CD4-positive, alpha-beta memory T cell (primary cell): ENCODE measurements at regions not wholly inside any gene's neighbourhood (a gene's known extent, or its start where the extent isn't known, plus 50 kb on each side); places are given as distances from the start of the nearest gene placed in this dataset.
"Not testable (repeated sequence)": the region's sequence is repeated elsewhere in the genome, so short reads cannot be mapped to it uniquely, and the experiment has no call there.

Experiments used
- CTCF ChIA-PET: fragments of 350-600 bp; sonication (Branson Sonifier 250); formaldehyde crosslinking; loops from one replicate; lab custom pipeline; 2021; ENCODE audit warnings: inconsistent platforms; ENCODE audit not compliant: partially characterized antibody; lab: Charles Lee
- POLR2A ChIA-PET: fragments of 350-600 bp; sonication (Branson Sonifier 250); formaldehyde crosslinking; loops from one replicate; lab custom pipeline; 2021; ENCODE audit not compliant: partially characterized antibody; lab: Charles Lee
- DNase-seq, 5 donors: peaks; one replicate each; pipeline versions ENCODE4 v3.0.0 to v3.0.0-alpha.2; 2020 to 2022; ENCODE audit warnings: mixed read lengths in 1 of 5
- H3K27ac ChIP-seq: one replicate; pipeline ENCODE4 v1.7.0; 2013; ENCODE audit warnings: low read depth, low read length
- H3K27me3 ChIP-seq: 2 replicates; pipeline ENCODE4 v1.7.0; 2013; ENCODE audit warnings: mild to moderate bottlenecking, low read length, moderate library complexity; ENCODE audit not compliant: insufficient read depth
- H3K36me3 ChIP-seq: 2 replicates; pipeline ENCODE4 v1.7.0; 2013; ENCODE audit warnings: mild to moderate bottlenecking, low read length, moderate library complexity; ENCODE audit not compliant: insufficient read depth
- H3K4me1 ChIP-seq: 2 replicates; pipeline ENCODE4 v1.7.0; 2013; ENCODE audit warnings: mild to moderate bottlenecking, low read length, moderate library complexity; ENCODE audit not compliant: insufficient read depth
- H3K4me3 ChIP-seq, 2 donors: one replicate each; pipeline ENCODE4 v1.7.0; 2013; ENCODE audit warnings: low read length in 2 of 2, mild to moderate bottlenecking in 1 of 2
- H3K9me3 ChIP-seq, 2 donors: one replicate each; pipeline ENCODE4 v1.7.0; 2013; ENCODE audit warnings: low read length in 2 of 2, control low read depth in 1 of 2; ENCODE audit not compliant: control insufficient read depth in 1 of 2
- H3K27ac Mint-ChIP-seq, 7 donors: one replicate each; pipeline ENCODE4 v1.8.0; 2020 to 2021; ENCODE audit warnings: mixed read lengths in 7 of 7, mild to moderate bottlenecking in 6 of 7, inconsistent platforms in 3 of 7, moderate library complexity in 3 of 7
- H3K27me3 Mint-ChIP-seq, 2 donors: one replicate each; pipeline ENCODE4 v1.8.0; 2020 to 2021; ENCODE audit warnings: mixed read lengths in 2 of 2
- H3K36me3 Mint-ChIP-seq, 2 donors: one replicate each; pipeline ENCODE4 v1.8.0; 2020 to 2021; ENCODE audit warnings: mixed read lengths in 2 of 2, inconsistent platforms in 1 of 2, mild to moderate bottlenecking in 1 of 2
- H3K4me1 Mint-ChIP-seq, 4 donors: one replicate each; pipeline ENCODE4 v1.8.0; 2020 to 2021; ENCODE audit warnings: mixed read lengths in 4 of 4, mild to moderate bottlenecking in 1 of 4
- H3K4me3 Mint-ChIP-seq, 8 donors: one replicate each; pipeline ENCODE4 v1.8.0; 2020 to 2021; ENCODE audit warnings: mixed read lengths in 8 of 8, mild to moderate bottlenecking in 7 of 8, moderate library complexity in 6 of 8, inconsistent platforms in 3 of 8
- H3K9me3 Mint-ChIP-seq, 8 donors: one replicate each; pipeline ENCODE4 v1.8.0; 2020 to 2021; ENCODE audit warnings: mixed read lengths in 8 of 8, mild to moderate bottlenecking in 5 of 8, inconsistent platforms in 3 of 8, moderate library complexity in 1 of 8
- intact Hi-C: fragments of 100-400 bp; cut with micrococcal nuclease; formaldehyde crosslinking; loops from one replicate; pipeline ENCODE4 v1.15.1; 2023

DNA sequence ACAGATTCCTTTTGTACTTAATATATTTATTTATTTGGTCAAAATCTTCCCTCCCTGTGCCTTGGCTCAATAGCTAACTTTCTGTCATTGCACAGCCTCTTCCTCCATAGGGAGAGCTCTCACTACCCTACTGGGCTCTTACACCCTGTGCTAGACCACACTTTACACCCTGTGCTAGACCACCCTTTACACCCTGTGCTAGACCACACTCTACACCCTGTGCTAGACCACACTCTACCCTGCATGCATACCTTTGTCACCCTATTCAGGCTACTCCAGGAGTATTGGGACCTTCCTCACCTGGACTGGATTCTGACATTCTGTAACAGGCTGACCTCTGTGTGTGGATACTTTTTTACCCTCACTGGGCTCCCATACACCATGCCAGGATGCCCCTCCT is 298.5 kb upstream of the TPK1 start:
- ChIA-PET POLR2A (no interaction called here), CTCF (no interaction called here)
- intact Hi-C loops = no loop called here
- Mint-ChIP-seq H3K27me3 (peaks cover 1 to 3% of the 10 kb centered on the region in 2 donors), H3K27ac (no peak overlapping the region), H3K36me3 (no peaks in the 10 kb centered on the region), H3K4me1 (no peaks in the 10 kb centered on the region), H3K4me3 (no peak overlapping the region), H3K9me3 (peaks cover 0 to 6% (median 0%) of the 10 kb centered on the region in 8 donors)
- Histone ChIP-seq H3K4me1 (no peaks in the 10 kb centered on the region), H3K4me3 (no peak overlapping the region), H3K9me3 (no peaks in the 10 kb centered on the region), H3K36me3 (no peaks in the 10 kb centered on the region), H3K27ac (no peak overlapping the region), H3K27me3 (no peaks in the 10 kb centered on the region)
- no peak for DNase-seq

DNA sequence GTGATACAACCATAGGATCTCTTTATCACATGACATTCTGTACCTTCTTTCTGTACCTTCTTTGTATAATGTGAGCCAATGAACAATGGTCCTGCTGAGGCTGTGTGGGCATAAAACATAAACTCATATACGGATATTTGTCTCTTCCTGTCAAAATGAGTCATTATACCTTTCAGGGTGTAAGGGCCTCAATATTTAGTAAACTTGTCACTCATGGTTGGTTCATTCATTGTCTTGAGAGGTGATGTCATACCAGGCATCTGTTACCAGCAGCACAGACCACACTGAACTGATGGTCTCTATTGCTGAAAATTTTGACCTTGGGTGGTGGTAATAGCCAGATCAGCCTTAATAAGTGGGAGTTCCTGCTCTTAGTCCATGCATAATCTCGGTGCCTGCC is 287.6 kb upstream of the TPK1 start:
- ChIA-PET CTCF (no interaction called here), POLR2A (no interaction called here)
- Mint-ChIP-seq H3K4me3 (no peak overlapping the region), H3K27me3 (peaks cover 4% of the 10 kb centered on the region in 2 donors), H3K9me3 (no peaks in the 10 kb centered on the region), H3K27ac (no peak overlapping the region), H3K36me3 (no peaks in the 10 kb centered on the region), H3K4me1 (no peaks in the 10 kb centered on the region)
- H3K27me3 ChIP-seq = no peaks in the 10 kb centered on the region
- intact Hi-C loops = no loop called here
- no peaks in the 10 kb centered on the region for H3K36me3 ChIP-seq
- H3K27ac ChIP-seq = no peak overlapping the region
- H3K4me1 ChIP-seq = no peaks in the 10 kb centered on the region
- H3K4me3 ChIP-seq = no peak overlapping the region
- no peak for DNase-seq
- H3K9me3 ChIP-seq = no peaks in the 10 kb centered on the region

DNA sequence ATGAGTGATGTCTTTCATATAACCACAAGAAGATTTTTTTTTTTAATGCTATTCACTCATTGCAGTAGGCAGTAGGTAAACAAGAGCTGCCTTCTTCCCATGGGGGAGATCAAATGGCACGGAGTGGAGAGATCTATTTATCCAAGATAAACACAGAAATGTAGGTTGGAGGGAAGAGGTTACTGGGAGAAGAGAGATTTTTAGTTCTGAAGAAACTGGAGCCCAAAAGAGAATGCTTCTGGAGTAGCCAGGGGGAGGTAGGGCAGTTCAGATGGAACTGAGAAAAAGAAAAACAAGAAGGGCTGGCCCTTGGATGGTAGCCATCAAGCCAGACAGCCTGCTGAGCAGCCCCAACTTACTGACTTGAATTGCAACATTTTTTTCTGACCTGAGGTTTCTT is 270.1 kb upstream of the TPK1 start:
- intact Hi-C loops = no loop called here
- H3K4me1 Mint-ChIP-seq = no peaks in the 10 kb centered on the region
- ChIA-PET POLR2A (no interaction called here), CTCF (no interaction called here)
- no peak overlapping the region for H3K27ac ChIP-seq
- H3K9me3 Mint-ChIP-seq = peaks cover 0 to 3% (median 0%) of the 10 kb centered on the region in 8 donors
- H3K4me3 ChIP-seq = no peak overlapping the region
- no peaks in the 10 kb centered on the region for H3K4me1 ChIP-seq
- no peaks in the 10 kb centered on the region for H3K27me3 ChIP-seq
- no peaks in the 10 kb centered on the region for H3K36me3 ChIP-seq
- no peaks in the 10 kb centered on the region for H3K36me3 Mint-ChIP-seq
- H3K27ac Mint-ChIP-seq = no peak overlapping the region
- no peaks in the 10 kb centered on the region for H3K9me3 ChIP-seq
- DNase-seq = no peak
- peaks cover 1 to 4% of the 10 kb centered on the region in 2 donors for H3K27me3 Mint-ChIP-seq
- no peak overlapping the region for H3K4me3 Mint-ChIP-seq

DNA sequence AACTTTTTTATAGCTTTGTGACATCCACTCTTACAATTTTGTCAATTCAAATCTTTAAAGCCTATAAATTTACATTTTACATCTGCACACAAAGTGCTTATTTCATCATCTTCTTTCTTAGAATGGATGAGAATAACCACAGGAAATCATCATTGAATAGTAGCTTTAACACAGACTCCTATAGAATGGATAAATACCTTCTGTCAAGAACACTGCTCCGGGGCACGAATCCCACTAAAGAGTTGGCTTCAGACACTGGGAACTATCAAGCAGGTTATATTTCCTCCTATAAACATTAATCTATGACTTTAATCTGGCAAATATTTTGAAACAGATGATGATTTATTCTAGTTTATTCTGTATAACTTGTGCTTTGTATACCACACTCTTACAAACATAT is 269.7 kb upstream of the TPK1 start:
- no peaks in the 10 kb centered on the region for H3K4me1 ChIP-seq
- Mint-ChIP-seq H3K36me3 (no peaks in the 10 kb centered on the region), H3K9me3 (peaks cover 0 to 3% (median 0%) of the 10 kb centered on the region in 8 donors), H3K27me3 (peaks cover 1 to 4% of the 10 kb centered on the region in 2 donors), H3K4me1 (no peaks in the 10 kb centered on the region), H3K4me3 (no peak overlapping the region), H3K27ac (no peak overlapping the region)
- DNase-seq = no peak
- intact Hi-C loops = no loop called here
- H3K27me3 ChIP-seq = no peaks in the 10 kb centered on the region
- POLR2A ChIA-PET = no interaction called here
- CTCF ChIA-PET = no interaction called here
- H3K9me3 ChIP-seq = no peaks in the 10 kb centered on the region
- H3K36me3 ChIP-seq = no peaks in the 10 kb centered on the region
- H3K27ac ChIP-seq = no peak overlapping the region
- H3K4me3 ChIP-seq = no peak overlapping the region

DNA sequence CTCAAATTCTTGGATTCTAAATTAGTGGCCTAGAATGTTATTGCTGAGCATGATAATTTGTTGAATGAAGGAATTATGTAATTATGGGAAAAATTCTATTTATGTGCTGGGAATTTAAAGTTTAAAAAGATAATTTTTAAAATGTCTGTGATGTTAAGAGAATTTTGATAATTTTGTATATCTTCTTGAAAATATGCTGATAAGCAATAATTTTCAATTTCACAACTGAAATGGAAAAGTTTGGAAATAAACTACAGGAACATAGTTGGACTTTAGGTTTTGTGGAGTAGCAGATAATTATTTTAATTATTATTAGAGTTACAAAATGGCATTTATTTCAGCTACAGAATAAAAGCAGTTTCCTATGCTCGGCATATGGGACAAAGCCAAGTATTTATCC is 268.5 kb upstream of the TPK1 start:
- intact Hi-C loops = no loop called here
- Histone ChIP-seq H3K27ac (no peak overlapping the region), H3K36me3 (no peaks in the 10 kb centered on the region), H3K9me3 (no peaks in the 10 kb centered on the region), H3K27me3 (no peaks in the 10 kb centered on the region), H3K4me1 (no peaks in the 10 kb centered on the region), H3K4me3 (no peak overlapping the region)
- Mint-ChIP-seq H3K27me3 (peaks cover 1 to 3% of the 10 kb centered on the region in 2 donors), H3K36me3 (no peaks in the 10 kb centered on the region), H3K27ac (peak overlapping the region in 1 of 7 donors; percentile 2), H3K4me1 (no peaks in the 10 kb centered on the region), H3K4me3 (no peak overlapping the region), H3K9me3 (no peaks in the 10 kb centered on the region)
- ChIA-PET POLR2A (no interaction called here), CTCF (no interaction called here)
- DNase-seq = no peak

DNA sequence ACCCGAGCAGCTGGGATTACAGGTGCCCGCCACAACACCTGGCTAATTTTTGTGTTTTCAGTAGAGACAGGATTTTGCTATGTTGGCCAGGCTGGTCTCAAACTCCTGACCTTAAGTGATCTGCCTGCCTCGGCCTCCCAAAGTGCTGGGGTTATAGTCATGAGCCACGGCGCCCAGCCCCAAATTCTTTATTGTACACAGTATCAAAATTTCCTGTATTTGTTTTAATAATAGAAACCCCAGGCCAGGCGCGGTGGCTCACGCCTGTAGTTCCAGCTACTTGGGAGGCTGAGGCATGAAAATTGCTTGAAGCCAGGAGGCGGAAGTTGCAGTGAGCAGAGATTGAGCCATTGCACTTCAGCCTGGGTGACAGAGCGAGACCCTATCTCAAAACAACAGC is 266.3 kb upstream of the TPK1 start:
- H3K27ac ChIP-seq, CTCF ChIA-PET, H3K36me3 ChIP-seq, POLR2A ChIA-PET, H3K27ac Mint-ChIP-seq, H3K4me3 ChIP-seq, H3K27me3 Mint-ChIP-seq, H3K9me3 ChIP-seq, DNase-seq, H3K4me1 ChIP-seq, H3K9me3 Mint-ChIP-seq, H3K4me3 Mint-ChIP-seq, H3K4me1 Mint-ChIP-seq, H3K36me3 Mint-ChIP-seq, intact Hi-C loops, H3K27me3 ChIP-seq: not testable (repeated sequence)

DNA sequence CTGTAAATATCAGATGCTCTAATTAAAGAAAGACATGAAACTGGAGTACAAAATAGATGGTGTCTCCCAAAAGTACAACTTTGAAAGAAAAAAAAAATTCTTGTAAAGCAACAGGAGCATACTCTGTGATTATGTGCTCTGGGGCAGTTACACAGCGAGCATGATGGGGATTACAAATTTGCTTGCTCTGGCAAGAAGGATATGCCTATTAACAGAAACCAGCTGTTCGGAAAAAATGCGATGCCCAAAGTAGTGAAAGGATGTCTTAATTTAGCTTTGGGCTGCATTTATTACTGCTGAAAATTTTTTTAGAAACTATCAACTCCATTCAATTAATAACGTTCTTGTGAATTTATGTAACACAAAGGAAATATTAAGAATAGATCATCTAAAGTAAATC is 256.9 kb upstream of the TPK1 start:
- Mint-ChIP-seq H3K27ac (no peak overlapping the region), H3K27me3 (peaks cover 0 to 6% of the 10 kb centered on the region in 2 donors), H3K4me3 (no peak overlapping the region), H3K36me3 (no peaks in the 10 kb centered on the region), H3K4me1 (no peaks in the 10 kb centered on the region), H3K9me3 (no peaks in the 10 kb centered on the region)
- H3K27ac ChIP-seq = no peak overlapping the region
- no peak overlapping the region for H3K4me3 ChIP-seq
- no peak for DNase-seq
- no peaks in the 10 kb centered on the region for H3K4me1 ChIP-seq
- intact Hi-C loops = no loop called here
- CTCF ChIA-PET = no interaction called here
- POLR2A ChIA-PET = no interaction called here
- H3K9me3 ChIP-seq = no peaks in the 10 kb centered on the region
- no peaks in the 10 kb centered on the region for H3K27me3 ChIP-seq
- H3K36me3 ChIP-seq = no peaks in the 10 kb centered on the region

DNA sequence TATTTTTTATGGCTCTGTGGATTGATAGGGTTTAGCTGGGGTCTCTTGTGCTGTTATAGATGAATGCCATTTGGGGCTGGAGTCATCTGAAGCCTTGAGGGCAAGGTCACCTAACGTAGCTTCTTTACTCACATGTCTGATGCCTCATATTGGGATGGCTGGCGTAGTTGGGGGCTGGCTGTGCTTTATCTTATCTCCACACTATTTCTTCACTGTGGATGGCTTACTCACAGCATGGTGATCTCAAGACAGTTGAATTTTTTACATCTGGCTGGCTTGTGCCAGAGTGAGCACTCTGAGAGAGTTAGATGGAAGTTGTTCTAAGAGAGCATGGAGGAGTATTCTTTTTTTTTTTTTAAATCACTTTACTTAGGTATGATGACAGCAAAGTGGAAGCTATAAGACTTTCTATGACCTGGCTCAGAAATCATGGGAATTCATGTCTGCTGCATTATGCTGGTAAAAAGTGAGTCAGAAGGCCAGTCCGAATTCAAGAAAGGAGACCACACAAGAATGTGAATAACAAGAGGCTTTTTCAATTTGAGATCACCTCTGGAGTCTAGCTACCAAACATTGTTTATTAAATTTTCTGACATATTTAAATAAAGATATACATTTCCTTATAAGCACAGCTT is 252.4 kb upstream of the TPK1 start:
- Mint-ChIP-seq H3K4me1 (no peaks in the 10 kb centered on the region), H3K9me3 (peaks cover 0 to under 1% (median 0%) of the 10 kb centered on the region in 8 donors), H3K27ac (no peak overlapping the region), H3K36me3 (no peaks in the 10 kb centered on the region), H3K27me3 (peaks cover 2 to 9% of the 10 kb centered on the region in 2 donors), H3K4me3 (no peak overlapping the region)
- intact Hi-C loops = no loop called here
- no peak overlapping the region for H3K27ac ChIP-seq
- no peak overlapping the region for H3K4me3 ChIP-seq
- no peak for DNase-seq
- CTCF ChIA-PET = no interaction called here
- H3K36me3 ChIP-seq = no peaks in the 10 kb centered on the region
- POLR2A ChIA-PET = no interaction called here
- H3K27me3 ChIP-seq = no peaks in the 10 kb centered on the region
- H3K4me1 ChIP-seq = no peaks in the 10 kb centered on the region
- H3K9me3 ChIP-seq = no peaks in the 10 kb centered on the region
